Activated naive CD4-positive, alpha-beta T cell treated with anti-CD3 and anti-CD28 coated beads, Interleukin-2, amount 10 ng/mL, durations not matched to agents 7 days and 5 days (primary cell): ENCODE measurements at regions not wholly inside any gene's neighbourhood (a gene's known extent, or its start where the extent isn't known, plus 50 kb on each side); places are given as distances from the start of the nearest gene placed in this dataset.
"Not testable (repeated sequence)": the region's sequence is repeated elsewhere in the genome, so short reads cannot be mapped to it uniquely, and the experiment has no call there.

ENCODE experiments used
- CTCF ChIA-PET: fragments of 350-600 bp; sonication (Branson Sonifier 250); formaldehyde crosslinking; loops from one replicate; lab custom pipeline; 2021; ENCODE audit warnings: antibody characterized with exemption; lab: Charles Lee
- DNase-seq: peaks from one replicate; pipeline ENCODE4 v3.0.0-alpha.2; 2020
- H3K27ac Mint-ChIP-seq: one replicate; pipeline ENCODE4 v1.8.0; 2021; ENCODE audit warnings: mild to moderate bottlenecking, moderate library complexity, mixed read lengths
- H3K27me3 Mint-ChIP-seq: one replicate; pipeline ENCODE4 v1.8.0; 2021; ENCODE audit warnings: mild to moderate bottlenecking, mixed read lengths
- H3K36me3 Mint-ChIP-seq: one replicate; pipeline ENCODE4 v1.8.0; 2021; ENCODE audit warnings: mixed read lengths
- H3K4me1 Mint-ChIP-seq: one replicate; pipeline ENCODE4 v1.8.0; 2021; ENCODE audit warnings: mixed read lengths
- H3K4me3 Mint-ChIP-seq: one replicate; pipeline ENCODE4 v1.8.0; 2021; ENCODE audit warnings: mild to moderate bottlenecking, moderate library complexity, mixed read lengths
- H3K9me3 Mint-ChIP-seq: one replicate; pipeline ENCODE4 v1.8.0; 2021; ENCODE audit warnings: mixed read lengths

- CTCF ChIA-PET = no interaction called here
- H3K9me3 Mint-ChIP-seq = no peaks in the 10 kb centered on the region
These were observed 93.7 kb upstream of the EHBP1 start for GRCh38 chr2:62611854-62612253.

GRCh38 chr2:62605471-62605870, 99.5 kb upstream of the TMEM17 start:
- H3K36me3 Mint-ChIP-seq, CTCF ChIA-PET, DNase-seq: not testable (repeated sequence)

More at GRCh38 chr2:62611854-62612253, 93.7 kb upstream of the EHBP1 start:
- no peak for DNase-seq
- H3K4me1 Mint-ChIP-seq = no peaks in the 10 kb centered on the region
- no peaks in the 10 kb centered on the region for H3K36me3 Mint-ChIP-seq
- H3K4me3 Mint-ChIP-seq = no peak overlapping the region
- H3K27ac Mint-ChIP-seq = no peak overlapping the region
- H3K27me3 Mint-ChIP-seq = no peaks in the 10 kb centered on the region

GRCh38 chr2:62604336-62604735, 98.3 kb upstream of the TMEM17 start:
- CTCF ChIA-PET = no interaction called here

More at GRCh38 chr2:62605471-62605870, 99.5 kb upstream of the TMEM17 start:
- H3K27me3 Mint-ChIP-seq, H3K9me3 Mint-ChIP-seq, H3K4me1 Mint-ChIP-seq, H3K27ac Mint-ChIP-seq, H3K4me3 Mint-ChIP-seq: not testable (repeated sequence)

GRCh38 chr2:62603154-62603712, 97.2 kb upstream of the TMEM17 start:
- peaks cover 2% of the 10 kb centered on the region for H3K9me3 Mint-ChIP-seq
- CTCF ChIA-PET = no interaction called here
- no peak for DNase-seq
- no peak overlapping the region for H3K27ac Mint-ChIP-seq
- H3K4me1 Mint-ChIP-seq = no peaks in the 10 kb centered on the region
- H3K36me3 Mint-ChIP-seq = no peaks in the 10 kb centered on the region
- no peak overlapping the region for H3K4me3 Mint-ChIP-seq
- no peaks in the 10 kb centered on the region for H3K27me3 Mint-ChIP-seq

More at GRCh38 chr2:62604336-62604735, 98.3 kb upstream of the TMEM17 start:
- Mint-ChIP-seq H3K4me3 (no peak overlapping the region), H3K27ac (no peak overlapping the region), H3K9me3 (peaks cover 2% of the 10 kb centered on the region), H3K4me1 (no peaks in the 10 kb centered on the region), H3K36me3 (no peaks in the 10 kb centered on the region), H3K27me3 (no peaks in the 10 kb centered on the region)
- no peak for DNase-seq

GRCh38 chr2:62599674-62600410, 93.8 kb upstream of the TMEM17 start:
- H3K27me3 Mint-ChIP-seq, CTCF ChIA-PET, H3K4me1 Mint-ChIP-seq, H3K36me3 Mint-ChIP-seq, H3K9me3 Mint-ChIP-seq, H3K27ac Mint-ChIP-seq, H3K4me3 Mint-ChIP-seq, DNase-seq: not testable (repeated sequence)

DNA sequence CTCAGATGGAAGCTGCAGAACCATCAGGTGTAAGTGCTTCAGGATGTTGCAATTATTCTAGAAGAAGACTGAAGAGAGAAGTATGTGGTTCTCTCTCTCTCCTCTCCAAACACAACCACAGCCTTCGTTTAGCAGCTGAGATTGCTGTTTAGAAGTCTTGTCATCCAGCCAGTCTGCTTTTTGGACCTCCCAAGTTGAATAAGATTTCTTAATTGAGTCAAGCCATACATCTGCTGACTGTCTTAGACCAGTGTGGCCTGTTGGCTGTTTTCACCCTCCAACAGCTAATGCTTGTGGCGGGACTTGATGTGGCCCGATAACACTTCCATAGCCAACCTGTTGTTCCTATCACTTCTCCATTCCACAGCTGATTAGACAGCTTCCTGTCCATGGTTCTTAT, 91.3 kb upstream of the TMEM17 start:
- no peak for DNase-seq
- no peaks in the 10 kb centered on the region for H3K4me1 Mint-ChIP-seq
- H3K36me3 Mint-ChIP-seq = no peaks in the 10 kb centered on the region

DNA sequence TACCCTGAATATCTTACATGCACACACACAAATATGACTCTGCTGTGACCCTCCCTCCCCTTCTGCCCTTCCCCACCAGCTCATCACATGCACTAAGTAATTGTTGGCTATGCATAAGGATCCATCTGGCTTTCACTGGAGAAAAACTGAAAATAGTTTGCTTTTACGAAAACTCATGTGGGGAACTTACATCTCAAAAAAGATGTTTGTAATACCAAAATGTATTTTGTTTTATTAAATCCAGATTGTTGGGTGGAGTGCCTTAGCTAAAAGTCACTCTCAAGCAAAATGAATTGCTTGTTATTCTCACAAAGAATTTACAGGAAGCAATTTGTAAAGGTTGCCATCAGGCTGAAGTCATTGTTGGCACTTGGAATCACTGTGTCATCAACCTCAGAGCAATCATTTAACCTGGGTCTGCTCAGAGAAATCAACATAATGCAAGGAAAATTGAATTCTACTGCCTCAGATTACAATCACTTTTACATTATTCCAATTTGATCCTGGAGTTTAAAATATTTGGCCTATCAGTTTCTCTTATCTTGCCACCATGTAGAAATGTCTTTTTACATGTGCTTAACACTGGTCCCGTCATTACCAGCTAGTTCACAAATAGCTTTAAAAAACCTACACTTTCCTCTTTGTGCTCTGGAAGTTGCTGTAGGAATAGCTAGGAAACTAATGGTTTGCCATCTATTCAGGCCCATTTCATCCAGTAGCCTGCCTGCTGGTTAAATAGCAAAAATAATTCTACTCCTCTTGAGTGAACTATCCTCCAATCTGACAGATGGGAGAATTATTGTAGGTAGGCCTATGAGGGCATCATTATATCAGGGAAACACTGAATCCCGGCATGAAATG, 90.3 kb upstream of the TMEM17 start:
- CTCF ChIA-PET = interaction anchor here (0.8 kb wide), 1 partner anchor 139 kb away, joined by 3 read pairs; no protein-coding TSS in a partner anchor
- H3K36me3 Mint-ChIP-seq = no peaks in the 10 kb centered on the region
- no peaks in the 10 kb centered on the region for H3K9me3 Mint-ChIP-seq
- H3K4me3 Mint-ChIP-seq = no peak overlapping the region
- H3K27me3 Mint-ChIP-seq = no peaks in the 10 kb centered on the region
- H3K4me1 Mint-ChIP-seq = no peaks in the 10 kb centered on the region
- H3K27ac Mint-ChIP-seq = no peak overlapping the region
- no peak for DNase-seq

More for the DNA sequence above, 91.3 kb upstream of the TMEM17 start:
- CTCF ChIA-PET = no interaction called here
- Mint-ChIP-seq H3K27ac (no peak overlapping the region), H3K27me3 (no peaks in the 10 kb centered on the region), H3K4me3 (no peak overlapping the region), H3K9me3 (no peaks in the 10 kb centered on the region)

DNA sequence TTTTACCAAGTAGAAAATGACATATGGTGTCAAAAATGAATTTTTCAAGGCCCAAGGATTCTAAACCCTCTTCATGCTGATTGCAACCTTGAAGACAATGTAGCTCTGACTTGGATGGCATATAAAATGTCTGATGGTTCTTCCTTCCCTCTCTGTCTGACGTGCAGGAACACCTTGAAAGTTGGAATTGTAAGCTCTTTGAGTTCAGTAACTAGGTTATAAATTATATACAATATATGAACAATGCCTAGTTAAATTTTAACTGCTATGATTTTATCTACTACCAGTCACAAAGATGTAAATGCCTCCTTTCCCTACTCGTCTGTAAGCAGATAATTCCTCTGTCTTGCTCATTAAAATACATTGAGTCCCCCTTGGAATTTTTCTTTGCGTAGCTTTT, 89.5 kb upstream of the TMEM17 start:
- no peak overlapping the region for H3K27ac Mint-ChIP-seq
- no peak overlapping the region for H3K4me3 Mint-ChIP-seq
- H3K27me3 Mint-ChIP-seq = no peaks in the 10 kb centered on the region
- H3K9me3 Mint-ChIP-seq = no peaks in the 10 kb centered on the region
- no peaks in the 10 kb centered on the region for H3K4me1 Mint-ChIP-seq
- DNase-seq = no peak
- no peaks in the 10 kb centered on the region for H3K36me3 Mint-ChIP-seq
- CTCF ChIA-PET = interaction anchor here (0.8 kb wide), 1 partner anchor 138 kb away, joined by 3 read pairs; no protein-coding TSS in a partner anchor

DNA sequence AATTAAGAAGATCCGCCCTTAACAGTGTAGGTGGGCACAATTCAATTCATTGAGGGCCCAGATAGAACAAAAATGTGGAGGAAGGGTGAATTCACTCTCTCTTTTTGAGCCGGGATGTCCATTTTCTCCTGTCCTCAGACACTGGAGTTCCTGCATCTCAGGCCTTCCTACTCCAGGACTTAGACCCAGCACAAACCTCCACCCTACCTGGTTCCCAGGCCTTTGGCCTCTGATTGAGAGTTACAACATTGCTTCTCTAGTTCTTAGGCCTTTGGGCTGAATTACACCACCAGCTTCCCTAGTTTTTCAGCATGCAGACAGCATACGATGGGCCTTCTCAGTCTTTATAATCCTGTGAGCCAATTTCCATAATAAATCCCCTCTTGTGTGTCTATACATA, 87.8 kb upstream of the TMEM17 start:
- Mint-ChIP-seq H3K36me3 (no peaks in the 10 kb centered on the region), H3K27me3 (no peaks in the 10 kb centered on the region), H3K4me1 (no peaks in the 10 kb centered on the region), H3K27ac (no peak overlapping the region), H3K4me3 (no peak overlapping the region), H3K9me3 (no peaks in the 10 kb centered on the region)
- no peak for DNase-seq
- CTCF ChIA-PET = interaction anchor here (1.4 kb wide), 1 partner anchor 33 kb away, joined by 3 read pairs; no protein-coding TSS in a partner anchor

DNA sequence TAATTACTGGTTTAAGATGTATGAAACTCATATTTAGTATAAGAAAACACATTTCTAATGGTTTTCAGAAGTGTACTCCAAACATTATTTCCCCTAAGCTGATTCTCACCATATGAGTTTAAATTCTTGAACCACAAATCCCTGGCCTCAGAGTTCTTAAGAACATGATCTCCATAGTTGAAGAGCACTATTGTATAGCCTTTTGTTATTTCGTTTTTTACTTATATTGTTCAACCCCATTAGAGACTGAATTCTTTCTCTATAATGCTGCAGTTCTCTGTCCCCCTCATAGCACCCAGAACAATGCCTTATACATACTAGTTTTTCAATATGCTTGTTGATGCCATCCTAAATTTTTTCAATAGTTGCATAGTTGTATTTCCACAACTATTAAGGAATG, 85.5 kb upstream of the TMEM17 start:
- Mint-ChIP-seq H3K4me3 (no peak overlapping the region), H3K27ac (no peak overlapping the region), H3K27me3 (no peaks in the 10 kb centered on the region), H3K4me1 (no peaks in the 10 kb centered on the region), H3K9me3 (no peaks in the 10 kb centered on the region), H3K36me3 (no peaks in the 10 kb centered on the region)
- CTCF ChIA-PET = no interaction called here
- no peak for DNase-seq

DNA sequence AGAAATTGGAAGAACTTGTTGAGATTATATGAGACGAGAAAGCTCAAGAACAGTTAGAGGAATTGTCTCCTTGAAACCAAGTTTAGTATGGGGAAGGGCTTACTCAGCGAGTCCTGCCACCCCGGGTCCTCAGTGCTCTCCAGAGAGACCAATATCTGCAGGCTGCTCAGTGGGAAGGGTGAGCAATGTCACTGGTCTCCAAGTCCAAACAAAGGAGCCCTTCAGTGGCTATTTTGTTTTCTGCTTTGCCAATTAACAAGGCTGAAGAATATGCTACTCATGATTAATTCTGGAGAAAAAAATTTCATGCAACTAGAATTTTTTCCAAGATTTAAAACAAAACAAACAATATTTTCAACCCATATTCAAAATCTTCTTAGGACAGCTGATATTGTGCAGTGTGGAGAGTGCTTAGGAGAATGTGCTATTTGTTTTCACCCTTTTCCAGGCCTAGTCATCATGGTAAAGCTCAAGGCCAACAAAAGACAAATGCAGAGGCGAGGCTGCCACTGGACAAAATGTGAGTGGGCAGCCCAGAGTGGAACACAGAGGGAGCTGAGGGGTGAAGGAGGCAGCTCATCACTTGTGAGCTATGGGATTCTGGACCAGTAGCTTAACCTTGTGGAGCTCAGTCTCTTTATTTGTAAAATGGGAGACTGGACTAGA, 83.8 kb upstream of the TMEM17 start:
- CTCF ChIA-PET = no interaction called here

GRCh38 chr2:62587592-62587991, 81.6 kb upstream of the TMEM17 start:
- Mint-ChIP-seq H3K36me3 (no peaks in the 10 kb centered on the region), H3K27ac (no peak overlapping the region), H3K4me3 (no peak overlapping the region), H3K4me1 (no peaks in the 10 kb centered on the region), H3K9me3 (no peaks in the 10 kb centered on the region), H3K27me3 (no peaks in the 10 kb centered on the region)
- DNase-seq = no peak
- CTCF ChIA-PET = no interaction called here

More for the DNA sequence above, 83.8 kb upstream of the TMEM17 start:
- Mint-ChIP-seq H3K4me1 (no peaks in the 10 kb centered on the region), H3K27ac (no peak overlapping the region), H3K36me3 (no peaks in the 10 kb centered on the region), H3K27me3 (no peaks in the 10 kb centered on the region), H3K9me3 (no peaks in the 10 kb centered on the region), H3K4me3 (no peak overlapping the region)
- DNase-seq = no peak

DNA sequence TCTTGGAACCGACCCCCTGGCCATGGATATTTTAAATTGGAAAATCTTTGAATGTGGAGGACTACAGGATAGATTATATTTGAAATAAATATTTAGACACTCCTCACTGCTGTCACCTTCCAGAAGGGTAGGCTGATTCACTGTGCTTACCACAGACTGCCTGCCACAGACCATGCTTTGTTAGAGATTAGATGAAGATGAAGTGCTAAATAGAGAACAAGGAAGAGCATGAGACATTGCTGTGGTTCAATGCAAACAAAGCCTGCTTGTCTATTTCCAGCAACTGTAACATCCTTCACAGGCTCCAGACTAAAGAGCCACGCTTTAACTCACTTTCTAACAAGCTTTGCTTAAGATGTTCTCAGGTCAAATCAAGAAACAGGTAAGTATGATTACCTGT, 81.0 kb upstream of the TMEM17 start:
- Mint-ChIP-seq H3K4me3 (no peak overlapping the region), H3K9me3 (no peaks in the 10 kb centered on the region), H3K27ac (no peak overlapping the region), H3K27me3 (no peaks in the 10 kb centered on the region), H3K4me1 (no peaks in the 10 kb centered on the region), H3K36me3 (no peaks in the 10 kb centered on the region)
- no peak for DNase-seq
- CTCF ChIA-PET = no interaction called here
